ENCODE measurements at regions not wholly inside any gene's neighbourhood (a gene's known extent, or its start where the extent isn't known, plus 50 kb on each side); places are given as distances from the start of the nearest gene placed in this dataset.
"Not testable (repeated sequence)": the region's sequence is repeated elsewhere in the genome, so short reads cannot be mapped to it uniquely, and the experiment has no call there.

DNA sequence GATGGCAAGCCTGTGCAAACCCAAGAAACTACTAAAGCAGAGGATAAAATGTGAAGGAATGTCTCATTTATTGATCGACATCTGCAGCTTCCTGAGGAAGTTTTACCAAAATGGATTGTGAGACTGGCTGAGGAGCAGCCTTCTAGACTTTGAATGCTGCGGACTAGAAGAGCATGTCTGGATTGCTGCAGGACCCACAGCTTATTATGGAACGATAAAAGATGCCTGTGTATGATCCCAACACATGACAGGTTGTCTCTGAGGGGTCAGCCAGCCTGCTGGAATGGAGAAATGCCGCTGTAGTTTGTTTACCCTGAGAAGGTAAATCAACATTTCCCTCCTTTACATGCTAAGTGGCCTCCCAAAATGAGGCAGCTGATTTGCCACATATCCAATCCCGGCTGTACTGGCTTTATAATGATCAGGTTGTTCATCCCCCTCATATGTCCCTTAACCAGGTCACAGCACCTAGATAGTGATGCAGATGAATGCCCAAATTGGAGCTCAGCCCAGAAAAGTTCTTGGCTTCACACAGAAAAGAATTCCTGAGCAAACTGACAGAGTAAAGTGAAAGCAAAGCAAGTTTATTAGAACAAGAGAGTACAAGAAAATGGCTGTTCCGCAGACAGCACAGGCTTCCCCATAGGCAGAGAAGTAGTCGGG lies 63.9 kb downstream of the IL12A start:
- FAIRE-seq: no peak
- DNase-seq (ENCODE audit: low read depth in 1 of 2, low spot score in 1 of 2): no peak
- Histone ChIP-seq H3K9me3 (no peaks in the 10 kb centered on the region), H3K4me1 (no peaks in the 10 kb centered on the region), H3K27ac (no peak overlapping the region; a peak in 1 of 6 replicates), H3K4me3 (no peak overlapping the region), H3K4me2 (peak overlapping the region; percentile 14; the same call in 1 of the 3 replicates)
- ChIA-PET CTCF (interaction anchor here (0.6 to 2.1 kb wide), 7 partner anchors 9 to 361 kb away, joined by 3 to 7 read pairs (median 4); no protein-coding TSS in a partner anchor), POLR2A (no interaction called here)
- TF ChIP-seq RAD21 (conservative IDR thresholded peaks at IDR 0.05 in 1 of 2, IDR thresholded peaks at IDR 0.05 in 1 of 2) (no peak), JUN (IDR thresholded peaks at IDR 0.05) (no peak), EP300 (IDR thresholded peaks at IDR 0.05) (no peak), FOXS1 (CRISPR knock-in tag; IDR thresholded peaks at IDR 0.05) (no peak), ZC3H11A (IDR thresholded peaks at IDR 0.05) (no peak), CHD2 (IDR thresholded peaks at IDR 0.05; ENCODE audit: low read length, partially characterized antibody) (no peak), EHF (CRISPR knock-in tag; IDR thresholded peaks at IDR 0.05) (no peak), ZFP36 (IDR thresholded peaks at IDR 0.05; ENCODE audit: borderline replicate concordance, partially characterized antibody) (no peak), KDM5A (IDR thresholded peaks at IDR 0.05) (no peak), PHF8 (IDR thresholded peaks at IDR 0.05; ENCODE audit: borderline replicate concordance, low read depth) (no peak), MYC (IDR thresholded peaks at IDR 0.05; ENCODE audit: borderline replicate concordance, low read length) (no peak), EHMT2 (IDR thresholded peaks at IDR 0.05; ENCODE audit: low read depth) (no peak), FOSB (CRISPR knock-in tag; IDR thresholded peaks at IDR 0.05) (no peak), RARB (CRISPR knock-in tag; IDR thresholded peaks at IDR 0.05) (no peak), HOXB5 (CRISPR knock-in tag; IDR thresholded peaks at IDR 0.05) (no peak), RCOR1 (IDR thresholded peaks at IDR 0.05; ENCODE audit: low read depth, low read length) (no peak), NFE2L2 (conservative IDR thresholded peaks at IDR 0.05; ENCODE audit: low read length) (no peak)
- TF ChIP-seq, protein P1, sequence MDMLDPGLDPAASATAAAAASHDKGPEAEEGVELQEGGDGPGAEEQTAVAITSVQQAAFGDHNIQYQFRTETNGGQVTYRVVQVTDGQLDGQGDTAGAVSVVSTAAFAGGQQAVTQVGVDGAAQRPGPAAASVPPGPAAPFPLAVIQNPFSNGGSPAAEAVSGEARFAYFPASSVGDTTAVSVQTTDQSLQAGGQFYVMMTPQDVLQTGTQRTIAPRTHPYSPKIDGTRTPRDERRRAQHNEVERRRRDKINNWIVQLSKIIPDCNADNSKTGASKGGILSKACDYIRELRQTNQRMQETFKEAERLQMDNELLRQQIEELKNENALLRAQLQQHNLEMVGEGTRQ (IDR thresholded peaks at IDR 0.05): no peak
- 60% methylated on average over 7 of the region's 7 CpGs for WGBS (ENCODE audit: missing lambda C conversion rate)
- peak in 1 of 2 experiments; percentile 27; a peak in 1 of 6 replicates for ATAC-seq

DNA sequence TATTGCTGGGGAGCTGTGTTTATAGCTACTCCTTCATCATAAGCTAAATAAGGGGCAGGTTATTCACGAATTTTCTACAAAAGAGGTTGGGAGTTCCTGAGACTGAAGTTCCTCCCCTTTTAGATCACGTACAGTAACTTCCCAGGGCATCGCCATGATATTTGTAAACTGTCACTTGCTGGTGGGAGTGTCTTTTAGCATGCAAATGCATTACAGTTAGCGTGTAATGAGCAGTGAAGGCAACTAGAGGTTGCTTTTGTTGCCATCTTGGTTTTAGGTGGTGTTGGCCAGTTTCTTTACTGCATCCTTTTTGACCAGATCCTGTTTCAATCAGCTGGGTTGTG lies 64.4 kb downstream of the IL12A start:
- TF ChIP-seq FOSL2 (IDR thresholded peaks at IDR 0.05): no peak
- no peak for TF ChIP-seq FOSL2 (CRISPR knock-in tag; IDR thresholded peaks at IDR 0.05)
- no peak for TF ChIP-seq CEBPB (IDR thresholded peaks at IDR 0.05)
- no peak for TF ChIP-seq PHF8 (IDR thresholded peaks at IDR 0.05; ENCODE audit: borderline replicate concordance, low read depth)
- no peak for TF ChIP-seq EHMT2 (IDR thresholded peaks at IDR 0.05; ENCODE audit: low read depth)
- TF ChIP-seq, protein P2, sequence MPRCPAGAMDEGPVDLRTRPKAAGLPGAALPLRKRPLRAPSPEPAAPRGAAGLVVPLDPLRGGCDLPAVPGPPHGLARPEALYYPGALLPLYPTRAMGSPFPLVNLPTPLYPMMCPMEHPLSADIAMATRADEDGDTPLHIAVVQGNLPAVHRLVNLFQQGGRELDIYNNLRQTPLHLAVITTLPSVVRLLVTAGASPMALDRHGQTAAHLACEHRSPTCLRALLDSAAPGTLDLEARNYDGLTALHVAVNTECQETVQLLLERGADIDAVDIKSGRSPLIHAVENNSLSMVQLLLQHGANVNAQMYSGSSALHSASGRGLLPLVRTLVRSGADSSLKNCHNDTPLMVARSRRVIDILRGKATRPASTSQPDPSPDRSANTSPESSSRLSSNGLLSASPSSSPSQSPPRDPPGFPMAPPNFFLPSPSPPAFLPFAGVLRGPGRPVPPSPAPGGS (IDR thresholded peaks at IDR 0.05): no peak
- TF ChIP-seq MAFK (IDR thresholded peaks at IDR 0.05; ENCODE audit: partially characterized antibody): no peak
- no peak for TF ChIP-seq ZC3H11A (IDR thresholded peaks at IDR 0.05)
- TF ChIP-seq, protein P3, sequence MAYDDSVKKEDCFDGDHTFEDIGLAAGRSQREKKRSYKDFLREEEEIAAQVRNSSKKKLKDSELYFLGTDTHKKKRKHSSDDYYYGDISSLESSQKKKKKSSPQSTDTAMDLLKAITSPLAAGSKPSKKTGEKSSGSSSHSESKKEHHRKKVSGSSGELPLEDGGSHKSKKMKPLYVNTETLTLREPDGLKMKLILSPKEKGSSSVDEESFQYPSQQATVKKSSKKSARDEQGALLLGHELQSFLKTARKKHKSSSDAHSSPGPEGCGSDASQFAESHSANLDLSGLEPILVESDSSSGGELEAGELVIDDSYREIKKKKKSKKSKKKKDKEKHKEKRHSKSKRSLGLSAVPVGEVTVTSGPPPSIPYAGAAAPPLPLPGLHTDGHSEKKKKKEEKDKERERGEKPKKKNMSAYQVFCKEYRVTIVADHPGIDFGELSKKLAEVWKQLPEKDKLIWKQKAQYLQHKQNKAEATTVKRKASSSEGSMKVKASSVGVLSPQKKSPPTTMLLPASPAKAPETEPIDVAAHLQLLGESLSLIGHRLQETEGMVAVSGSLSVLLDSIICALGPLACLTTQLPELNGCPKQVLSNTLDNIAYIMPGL (CRISPR knock-in tag; IDR thresholded peaks at IDR 0.05; ENCODE audit: borderline replicate concordance): no peak
- TF ChIP-seq POLR2A (IDR thresholded peaks at IDR 0.05; ENCODE audit: low read length): no peak
- H3K27ac ChIP-seq: no peak overlapping the region; a peak in 1 of 6 replicates
- no peaks in the 10 kb centered on the region for H3K9me3 ChIP-seq
- ATAC-seq (no peak), DNase-seq (ENCODE audit: low read depth in 1 of 2, low spot score in 1 of 2) (no peak), FAIRE-seq (no peak)
- ChIA-PET POLR2A (no interaction called here), CTCF (interaction anchor here (1.0 to 1.3 kb wide), 2 partner anchors 14 to 21 kb away, joined by 3 to 4 read pairs; no protein-coding TSS in a partner anchor)
- H3K4me3 ChIP-seq: no peak overlapping the region
- 60% methylated on average over 4 of the region's 4 CpGs for WGBS (ENCODE audit: missing lambda C conversion rate)
- no peak overlapping the region for H3K4me2 ChIP-seq
- H3K4me1 ChIP-seq: no peaks in the 10 kb centered on the region

DNA sequence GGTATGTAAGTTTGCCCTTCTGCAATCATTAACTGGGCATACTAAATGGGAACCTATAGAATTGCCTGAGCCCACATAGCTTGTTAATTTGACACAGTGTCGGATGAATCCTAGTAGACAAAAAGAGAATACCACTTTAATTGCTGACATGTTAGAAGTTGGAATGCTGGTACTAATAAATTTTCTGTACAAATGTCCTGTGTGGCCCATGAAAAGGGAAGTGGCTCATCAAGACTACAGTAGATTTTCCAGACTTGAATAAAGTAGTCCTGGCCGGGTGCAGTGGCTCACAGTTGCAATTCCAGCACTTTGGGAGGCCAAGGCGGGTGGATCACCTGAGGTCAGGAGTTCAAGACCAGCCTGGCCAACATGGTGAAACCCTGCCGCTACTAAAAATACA lies 66.2 kb downstream of the IL12A start:
- CTCF ChIA-PET: interaction anchor here (0.6 to 1.2 kb wide), 2 partner anchors 17 to 23 kb away, joined by 3 to 4 read pairs; no protein-coding TSS in a partner anchor
- 70% methylated on average over 4 of the region's 4 CpGs for WGBS (ENCODE audit: missing lambda C conversion rate)
- H3K4me1 ChIP-seq; POLR2A ChIA-PET; H3K9me3 ChIP-seq; FAIRE-seq; H3K4me2 ChIP-seq; ATAC-seq; H3K27ac ChIP-seq; H3K4me3 ChIP-seq; DNase-seq (ENCODE audit: low read depth in 1 of 2, low spot score in 1 of 2): not testable (repeated sequence)
